ENCODE measurements at regions not wholly inside any gene's neighbourhood (a gene's known extent, or its start where the extent isn't known, plus 50 kb on each side); places are given as distances from the start of the nearest gene placed in this dataset.
A peak's percentile ranks its signal among the peaks of the same experiment; 100 is the strongest.

GRCh38 chr1:199287206-199287605 lies 648.4 kb downstream of the PTPRC start:
- DNase-seq (ENCODE audit: low spot score) = no peak

- DNase-seq (ENCODE audit: low spot score) = no peak
Observed at GRCh38 chr1:199287647-199288046, 648.8 kb downstream of the PTPRC start.

- DNase-seq (ENCODE audit: low spot score) = no peak
Observed at GRCh38 chr1:199290186-199290585, 651.3 kb downstream of the PTPRC start.

GRCh38 chr1:199291022-199291740 lies 652.3 kb downstream of the PTPRC start:
- no peak for DNase-seq (ENCODE audit: low spot score)

- no peak for DNase-seq (ENCODE audit: low spot score)
Observed at GRCh38 chr1:199292896-199293295, 654.1 kb downstream of the PTPRC start.

GRCh38 chr1:199295107-199295506 lies 656.3 kb downstream of the PTPRC start:
- no peak for DNase-seq (ENCODE audit: low spot score)

GRCh38 chr1:199297174-199297573 lies 658.3 kb downstream of the PTPRC start:
- no peak for DNase-seq (ENCODE audit: low spot score)

GRCh38 chr1:199297887-199298286 lies 659.0 kb downstream of the PTPRC start:
- DNase-seq (ENCODE audit: low spot score) = no peak

GRCh38 chr1:199298825-199299224 lies 660.0 kb downstream of the PTPRC start:
- DNase-seq (ENCODE audit: low spot score) = no peak

- DNase-seq (ENCODE audit: low spot score) = peak; percentile 7
Observed at GRCh38 chr1:199301472-199302217, 662.8 kb downstream of the PTPRC start.

- DNase-seq (ENCODE audit: low spot score) = no peak
Observed at GRCh38 chr1:199302554-199302953, 663.7 kb downstream of the PTPRC start.

GRCh38 chr1:199303035-199303434 lies 664.2 kb downstream of the PTPRC start:
- no peak for DNase-seq (ENCODE audit: low spot score)

- no peak for DNase-seq (ENCODE audit: low spot score)
Observed at GRCh38 chr1:199305053-199305452, 666.2 kb downstream of the PTPRC start.

- DNase-seq (ENCODE audit: low spot score) = no peak
Observed at GRCh38 chr1:199307496-199308264, 668.8 kb downstream of the PTPRC start.

GRCh38 chr1:199308349-199308846 lies 669.6 kb downstream of the PTPRC start:
- DNase-seq (ENCODE audit: low spot score) = no peak

GRCh38 chr1:199310708-199311107 lies 671.9 kb downstream of the PTPRC start:
- DNase-seq (ENCODE audit: low spot score) = no peak

GRCh38 chr1:199311478-199312262 lies 672.8 kb downstream of the PTPRC start:
- DNase-seq (ENCODE audit: low spot score) = no peak

GRCh38 chr1:199312626-199313025 lies 673.8 kb downstream of the PTPRC start:
- DNase-seq (ENCODE audit: low spot score) = no peak

GRCh38 chr1:199313444-199313843 lies 674.6 kb downstream of the PTPRC start:
- no peak for DNase-seq (ENCODE audit: low spot score)

- no peak for DNase-seq (ENCODE audit: low spot score)
Observed at GRCh38 chr1:199319341-199319740, 680.5 kb downstream of the PTPRC start.

GRCh38 chr1:199322278-199322677 lies 683.4 kb downstream of the PTPRC start:
- no peak for DNase-seq (ENCODE audit: low spot score)

GRCh38 chr1:199333180-199333579 lies 694.3 kb upstream of the NR5A2 start:
- no peak for DNase-seq (ENCODE audit: low spot score)

Data from HuH-7.5 (cell line).